Choroid plexus epithelial cell (primary cell): ENCODE measurements at regions not wholly inside any gene's neighbourhood (a gene's known extent, or its start where the extent isn't known, plus 50 kb on each side); places are given as distances from the start of the nearest gene placed in this dataset.
"Not testable (repeated sequence)": the region's sequence is repeated elsewhere in the genome, so short reads cannot be mapped to it uniquely, and the experiment has no call there.

Source experiments
- DNase-seq: peaks from one replicate; pipeline ENCODE4 v3.0.0-alpha.2; 2010; ENCODE audit warnings: low read depth
- H3K4me3 ChIP-seq: 2 replicates; pipeline ENCODE4 v1.5.1; 2011; ENCODE audit warnings: low read depth, mild to moderate bottlenecking, control low read depth, low read length, moderate library complexity
- TF ChIP-seq, protein P1 (sequence below): conservative IDR thresholded peaks from 2 replicates; pipeline ENCODE4 v1.5.1; 2011; ENCODE audit warnings: low read depth, mild to moderate bottlenecking, control low read depth, inconsistent platforms, low read length, moderate library complexity

- no peak overlapping the region for H3K4me3 ChIP-seq
- TF ChIP-seq, protein P1, sequence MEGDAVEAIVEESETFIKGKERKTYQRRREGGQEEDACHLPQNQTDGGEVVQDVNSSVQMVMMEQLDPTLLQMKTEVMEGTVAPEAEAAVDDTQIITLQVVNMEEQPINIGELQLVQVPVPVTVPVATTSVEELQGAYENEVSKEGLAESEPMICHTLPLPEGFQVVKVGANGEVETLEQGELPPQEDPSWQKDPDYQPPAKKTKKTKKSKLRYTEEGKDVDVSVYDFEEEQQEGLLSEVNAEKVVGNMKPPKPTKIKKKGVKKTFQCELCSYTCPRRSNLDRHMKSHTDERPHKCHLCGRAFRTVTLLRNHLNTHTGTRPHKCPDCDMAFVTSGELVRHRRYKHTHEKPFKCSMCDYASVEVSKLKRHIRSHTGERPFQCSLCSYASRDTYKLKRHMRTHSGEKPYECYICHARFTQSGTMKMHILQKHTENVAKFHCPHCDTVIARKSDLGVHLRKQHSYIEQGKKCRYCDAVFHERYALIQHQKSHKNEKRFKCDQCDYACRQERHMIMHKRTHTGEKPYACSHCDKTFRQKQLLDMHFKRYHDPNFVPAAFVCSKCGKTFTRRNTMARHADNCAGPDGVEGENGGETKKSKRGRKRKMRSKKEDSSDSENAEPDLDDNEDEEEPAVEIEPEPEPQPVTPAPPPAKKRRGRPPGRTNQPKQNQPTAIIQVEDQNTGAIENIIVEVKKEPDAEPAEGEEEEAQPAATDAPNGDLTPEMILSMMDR, result no peak
Observed at GRCh38 chr3:197362081-197362480, 63.7 kb upstream of the DLG1 start.

DNA sequence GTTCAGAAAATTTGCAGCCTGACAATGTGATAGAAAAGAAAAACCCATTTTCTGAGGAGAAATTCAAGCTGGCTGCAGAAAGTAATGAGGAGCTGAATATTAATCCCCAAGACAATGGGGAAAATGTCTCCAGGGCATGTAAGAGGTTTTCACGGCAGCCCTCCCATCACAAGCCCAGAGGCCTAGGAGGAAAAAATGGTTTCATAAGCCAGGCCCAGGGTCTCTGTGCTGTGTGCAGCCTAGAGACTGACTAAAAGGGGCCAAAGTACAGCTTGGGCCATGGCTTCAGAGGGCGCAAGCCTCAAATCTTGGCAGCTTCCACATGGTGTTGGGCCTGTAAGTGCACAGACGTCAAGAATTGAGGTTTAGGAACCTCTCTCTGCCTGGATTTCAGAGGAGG, 61.7 kb upstream of the DLG1 start:
- DNase-seq, H3K4me3 ChIP-seq: not testable (repeated sequence)

More at GRCh38 chr3:197362081-197362480, 63.7 kb upstream of the DLG1 start:
- peak; percentile 34 for DNase-seq

- not testable (repeated sequence) for H3K4me3 ChIP-seq, DNase-seq
Observed at GRCh38 chr3:197359476-197359875, 61.1 kb upstream of the DLG1 start.

- no peak for DNase-seq
- no peak overlapping the region for H3K4me3 ChIP-seq
- TF ChIP-seq, protein P1, result no peak
Observed at GRCh38 chr3:197356741-197357140, 58.3 kb upstream of the DLG1 start.

DNA sequence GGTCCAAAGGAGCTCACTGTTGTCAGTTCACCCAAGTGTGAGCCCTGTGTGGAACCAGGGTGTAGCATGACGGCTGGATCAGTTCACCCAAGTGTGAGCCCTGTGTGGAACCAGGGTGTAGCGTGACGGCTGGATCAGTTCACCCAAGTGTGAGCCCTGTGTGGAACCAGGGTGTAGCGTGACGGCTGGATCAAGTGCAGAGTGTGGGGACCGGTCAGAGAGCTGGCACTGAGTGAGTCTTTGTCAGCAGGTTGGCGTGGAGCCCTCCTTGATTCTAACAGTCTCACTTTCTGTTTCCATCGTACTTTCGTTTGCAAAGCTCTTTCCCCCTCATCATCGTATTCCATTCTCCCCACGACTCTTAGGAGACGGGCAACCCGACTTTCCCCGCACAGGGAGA, 57.9 kb upstream of the DLG1 start:
- TF ChIP-seq, protein P1, result no peak
- no peak for DNase-seq
- H3K4me3 ChIP-seq, result no peak overlapping the region

- H3K4me3 ChIP-seq, result no peak overlapping the region
- DNase-seq, result no peak
- TF ChIP-seq, protein P1, result no peak
Observed at GRCh38 chr3:197355713-197356112, 57.3 kb upstream of the DLG1 start.

- TF ChIP-seq, protein P1, result no peak
- peak overlapping the region; percentile 22 for H3K4me3 ChIP-seq
- DNase-seq, result peak; percentile 65
Observed at GRCh38 chr3:197354568-197355001, 56.2 kb upstream of the DLG1 start.

GRCh38 chr3:197353867-197354567, 55.6 kb upstream of the DLG1 start:
- DNase-seq, result peak; percentile 54
- no peak overlapping the region for H3K4me3 ChIP-seq
- TF ChIP-seq, protein P1, result no peak
